Dedifferentiated amniotic fluid mesenchymal stem cell (primary cell): ENCODE measurements at regions not wholly inside any gene's neighbourhood (a gene's known extent, or its start where the extent isn't known, plus 50 kb on each side); places are given as distances from the start of the nearest gene placed in this dataset.
"Not testable (repeated sequence)": the region's sequence is repeated elsewhere in the genome, so short reads cannot be mapped to it uniquely, and the experiment has no call there.

Source experiments
- DNase-seq: peaks from one replicate; pipeline ENCODE4 v3.0.0-alpha.2; 2016; ENCODE audit errors: extremely low spot score

GRCh38 chr5:97544678-97545077 lies 361.6 kb upstream of the RIOK2 start:
- DNase-seq, result no peak

DNA sequence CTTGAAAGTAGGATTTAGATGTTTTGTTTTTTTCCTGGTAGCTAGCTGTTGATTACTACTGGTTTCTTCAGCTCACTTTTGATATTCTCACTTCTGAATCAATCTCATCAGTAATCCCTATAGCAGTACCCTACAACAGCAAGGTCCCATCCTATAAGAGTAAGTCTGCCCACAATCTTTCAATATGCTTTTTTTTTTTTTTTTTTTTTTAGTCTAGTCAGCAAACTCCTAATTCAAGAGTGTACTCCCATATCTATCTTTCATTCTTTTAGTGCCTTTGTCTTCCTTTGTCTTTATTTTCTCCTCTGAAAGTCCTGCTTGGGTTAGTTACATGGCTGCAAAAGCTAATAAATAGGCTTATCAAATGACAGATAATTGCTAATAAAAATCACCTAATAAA lies 362.4 kb upstream of the RIOK2 start:
- DNase-seq, result no peak

GRCh38 chr5:97545886-97546535 lies 363.0 kb upstream of the RIOK2 start:
- DNase-seq, result no peak

- no peak for DNase-seq
Observed at GRCh38 chr5:97547430-97547829, 364.4 kb upstream of the RIOK2 start.

DNA sequence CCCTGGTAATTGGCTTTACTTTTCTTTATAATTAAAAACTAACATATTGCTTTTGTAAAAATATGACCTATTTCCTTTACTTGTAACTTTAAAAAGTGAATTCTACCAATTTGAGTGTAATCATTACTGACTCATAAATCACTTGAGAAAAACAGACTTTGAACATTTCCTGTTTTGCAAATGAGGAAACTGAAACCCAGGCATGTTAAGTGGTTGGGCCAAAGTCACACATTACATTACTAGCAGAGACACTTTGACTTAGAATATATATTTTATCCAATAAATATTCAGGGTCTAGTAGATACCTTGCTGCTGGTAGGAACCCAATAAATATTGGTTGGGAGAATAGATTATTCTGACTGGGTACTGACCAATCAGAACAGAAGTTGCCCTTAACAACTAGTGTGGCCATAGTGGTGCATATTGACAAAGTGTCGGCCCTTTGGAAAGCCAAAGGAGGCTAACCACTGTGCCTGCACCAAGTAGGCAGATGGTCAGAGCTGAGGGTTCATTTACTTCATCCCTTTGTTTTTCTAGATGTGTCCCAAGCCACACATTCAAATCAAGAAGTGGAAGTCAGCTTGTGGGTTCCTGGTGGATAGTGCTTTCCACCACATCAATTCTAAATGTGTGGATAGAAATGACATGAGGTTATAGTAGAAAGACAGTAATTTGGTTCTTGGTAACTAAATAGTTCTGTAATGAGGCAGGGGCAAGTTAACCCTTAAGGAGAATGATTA lies 365.1 kb upstream of the RIOK2 start:
- no peak for DNase-seq

DNA sequence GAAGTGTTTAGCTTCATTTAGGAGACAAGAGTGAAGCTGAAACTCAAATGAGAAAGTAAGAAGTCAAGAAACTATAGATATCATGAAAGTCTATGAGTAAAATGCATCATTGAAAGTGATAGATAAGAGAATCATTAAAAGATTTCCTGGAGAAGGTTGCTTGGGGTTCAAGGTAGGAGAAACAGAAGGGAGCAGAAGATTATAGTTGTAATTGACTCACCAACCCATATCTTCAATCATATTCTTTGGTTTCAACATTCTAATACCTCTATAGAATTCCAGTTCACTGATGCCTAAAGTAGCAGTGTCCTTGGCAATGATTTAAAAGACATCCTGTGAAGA lies 365.7 kb upstream of the RIOK2 start:
- no peak for DNase-seq

DNA sequence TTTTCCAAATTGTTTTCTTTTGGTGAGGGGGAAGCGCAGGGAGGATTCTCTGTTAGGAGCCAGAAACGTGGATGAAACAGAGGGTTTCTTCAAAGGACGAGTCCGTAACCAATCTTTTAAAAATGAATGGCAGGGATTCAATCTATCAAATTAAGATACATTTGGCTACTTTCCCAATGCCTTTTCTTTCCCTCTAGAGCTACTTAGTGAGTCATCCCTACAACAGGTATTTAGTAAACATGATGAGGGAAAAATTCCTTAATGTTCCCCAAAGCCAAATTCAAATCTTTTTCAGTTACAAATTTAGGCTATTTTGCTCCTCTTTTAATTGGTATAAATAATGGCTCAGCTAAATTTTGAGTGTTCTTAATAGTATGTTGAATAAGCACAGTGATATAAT lies 366.4 kb upstream of the RIOK2 start:
- no peak for DNase-seq

GRCh38 chr5:97550164-97550563 lies 367.1 kb upstream of the RIOK2 start:
- DNase-seq, result peak; percentile 51

DNA sequence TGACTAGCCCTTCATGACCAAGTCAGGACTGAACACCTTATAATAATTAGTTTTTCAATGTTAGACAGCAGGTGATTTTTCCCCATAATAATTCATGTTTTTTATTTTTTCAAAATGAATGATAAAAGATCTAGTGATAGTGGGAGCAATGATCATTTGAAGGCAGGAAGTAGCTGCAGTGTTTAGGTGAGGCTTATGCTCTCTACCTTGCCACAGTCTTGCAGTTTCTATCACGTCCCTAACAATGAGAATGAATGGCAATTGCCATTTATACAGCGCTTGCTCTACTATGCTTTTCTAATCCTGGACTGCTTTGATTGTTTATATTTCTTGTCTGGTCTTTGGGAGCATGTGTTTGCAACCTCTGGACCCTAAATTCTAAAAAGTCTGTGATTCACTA lies 367.8 kb upstream of the RIOK2 start:
- no peak for DNase-seq

- no peak for DNase-seq
Observed at GRCh38 chr5:97553604-97554452, 370.8 kb upstream of the RIOK2 start.

GRCh38 chr5:97554977-97555643 lies 372.1 kb upstream of the RIOK2 start:
- DNase-seq, result peak; percentile 27

- DNase-seq, result no peak
Observed at GRCh38 chr5:97555644-97555981, 372.6 kb upstream of the RIOK2 start.

GRCh38 chr5:97559827-97560598 lies 377.0 kb upstream of the RIOK2 start:
- DNase-seq, result no peak

GRCh38 chr5:97560599-97560993 lies 377.5 kb upstream of the RIOK2 start:
- no peak for DNase-seq

GRCh38 chr5:97563050-97563657 lies 380.1 kb upstream of the RIOK2 start:
- DNase-seq, result no peak

DNA sequence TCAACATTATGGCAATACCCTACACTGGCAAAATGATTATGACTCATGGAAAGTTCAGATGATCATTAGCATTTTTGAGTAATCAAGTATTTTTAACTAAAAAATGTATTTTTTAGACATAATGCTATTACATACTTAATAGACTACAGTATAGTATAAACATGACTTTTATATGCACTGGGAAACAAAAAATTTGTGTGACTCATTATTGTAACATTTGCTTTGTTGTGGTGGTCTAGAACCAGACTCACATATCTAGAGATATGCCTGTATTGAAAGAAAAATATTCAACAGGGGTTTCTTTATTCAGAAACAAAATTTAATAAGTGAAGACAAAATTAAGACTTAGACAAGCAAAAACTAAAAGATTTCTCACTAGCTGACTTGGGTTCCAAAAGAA lies 385.3 kb upstream of the RIOK2 start:
- no peak for DNase-seq

- no peak for DNase-seq
Observed at GRCh38 chr5:97570242-97570641, 387.2 kb upstream of the RIOK2 start.

DNA sequence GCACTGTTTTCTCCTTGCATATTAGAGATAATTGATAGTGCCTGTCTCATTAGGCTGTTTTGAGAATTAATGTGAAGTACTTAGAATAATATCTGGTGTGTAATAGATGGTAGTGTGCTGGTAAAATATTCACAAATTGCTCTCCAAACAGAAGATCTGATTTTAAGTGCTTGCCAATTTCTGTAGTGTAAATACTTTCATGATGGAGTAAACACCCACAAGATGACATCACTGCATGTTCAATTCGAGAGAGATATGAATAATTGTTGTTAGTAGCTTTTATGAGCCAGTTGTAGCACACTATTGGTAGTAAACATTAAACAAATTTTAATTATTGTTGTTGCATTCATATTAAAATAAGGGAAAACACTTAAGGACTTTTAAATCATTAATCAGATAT lies 392.3 kb upstream of the RIOK2 start:
- no peak for DNase-seq

- DNase-seq, result no peak
Observed at GRCh38 chr5:97576956-97577355, 393.9 kb upstream of the RIOK2 start.

- not testable (repeated sequence) for DNase-seq
Observed at GRCh38 chr5:97579977-97580376, 396.9 kb upstream of the RIOK2 start.

DNA sequence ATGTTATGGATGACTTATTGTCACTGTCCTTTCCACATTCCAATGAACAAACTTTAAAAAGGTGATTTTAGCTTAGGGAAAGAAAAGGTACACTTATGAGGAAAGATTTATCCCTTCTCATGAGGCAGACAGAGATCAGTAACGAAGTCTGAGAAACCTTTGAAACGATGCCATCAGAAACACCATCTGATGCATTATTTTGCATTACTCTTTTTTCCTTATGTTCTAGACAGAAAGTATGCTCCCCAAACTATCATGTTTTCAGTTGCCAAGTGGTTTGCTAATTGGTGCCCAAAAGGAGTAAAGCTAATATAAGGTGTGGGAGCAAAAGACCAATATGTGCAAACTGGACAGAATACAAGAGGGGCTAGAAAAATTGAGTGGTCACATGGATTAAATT lies 397.7 kb upstream of the RIOK2 start:
- no peak for DNase-seq
